Activated CD8-positive, alpha-beta T cell treated with anti-CD3 and anti-CD28 coated beads, Interleukin-2, amount 10 ng/mL, durations not matched to agents 7 days and 5 days (primary cell): ENCODE measurements at regions not wholly inside any gene's neighbourhood (a gene's known extent, or its start where the extent isn't known, plus 50 kb on each side); places are given as distances from the start of the nearest gene placed in this dataset.

Experiments used
- ATAC-seq: fragments of 150-1000 bp; cut with Tn5 transposase; one replicate; pipeline ENCODE4 v1.10.0; 2021; ENCODE audit warnings: moderate library complexity
- CTCF ChIA-PET: fragments of 350-600 bp; sonication (Branson Sonifier 250); formaldehyde crosslinking; loops from one replicate; lab custom pipeline; 2021; ENCODE audit warnings: antibody characterized with exemption; lab: Charles Lee
- POLR2A ChIA-PET: fragments of 350-600 bp; sonication (Branson Sonifier 250); formaldehyde crosslinking; loops from one replicate; lab custom pipeline; 2021; ENCODE audit warnings: antibody characterized with exemption; lab: Charles Lee
- DNase-seq: peaks from one replicate; pipeline ENCODE4 v3.0.0-alpha.2; 2020
- H3K27ac Mint-ChIP-seq: one replicate; pipeline ENCODE4 v1.8.0; 2021; ENCODE audit warnings: mild to moderate bottlenecking, mixed read lengths
- H3K27me3 Mint-ChIP-seq: one replicate; pipeline ENCODE4 v1.8.0; 2021; ENCODE audit warnings: low read depth, mixed read lengths
- H3K36me3 Mint-ChIP-seq: one replicate; pipeline ENCODE4 v1.8.0; 2021; ENCODE audit warnings: low read depth, mixed read lengths
- H3K4me1 Mint-ChIP-seq: one replicate; pipeline ENCODE4 v1.8.0; 2021; ENCODE audit warnings: low read depth, mixed read lengths
- H3K4me3 Mint-ChIP-seq: one replicate; pipeline ENCODE4 v1.8.0; 2021; ENCODE audit warnings: mild to moderate bottlenecking, mixed read lengths
- H3K9me3 Mint-ChIP-seq: one replicate; pipeline ENCODE4 v1.8.0; 2022; ENCODE audit warnings: mixed read lengths; ENCODE audit not compliant: insufficient read depth

- no peaks in the 10 kb centered on the region for H3K36me3 Mint-ChIP-seq
- no peaks in the 10 kb centered on the region for H3K9me3 Mint-ChIP-seq
- DNase-seq (no peak), ATAC-seq (no peak)
- CTCF ChIA-PET: no interaction called here
- POLR2A ChIA-PET: no interaction called here
- no peaks in the 10 kb centered on the region for H3K27me3 Mint-ChIP-seq
- H3K4me3 Mint-ChIP-seq: no peak overlapping the region
- H3K27ac Mint-ChIP-seq: no peak overlapping the region
- H3K4me1 Mint-ChIP-seq: no peaks in the 10 kb centered on the region
These were observed 102.1 kb upstream of the ASTN2 start for GRCh38 chr9:117516676-117517632.

- CTCF ChIA-PET: interaction anchor here (0.9 kb wide), 1 partner anchor 25 kb away, joined by 3 read pairs; no protein-coding TSS in a partner anchor
- no peaks in the 10 kb centered on the region for H3K27me3 Mint-ChIP-seq
- ATAC-seq: no peak
These were observed 97.1 kb upstream of the ASTN2 start for GRCh38 chr9:117511852-117512481.

GRCh38 chr9:117496307-117496706, 81.5 kb upstream of the ASTN2 start:
- H3K4me3 Mint-ChIP-seq: no peak overlapping the region
- no peaks in the 10 kb centered on the region for H3K36me3 Mint-ChIP-seq
- H3K27me3 Mint-ChIP-seq: no peaks in the 10 kb centered on the region
- H3K9me3 Mint-ChIP-seq: no peaks in the 10 kb centered on the region
- H3K4me1 Mint-ChIP-seq: no peaks in the 10 kb centered on the region
- CTCF ChIA-PET: no interaction called here
- ATAC-seq: no peak
- POLR2A ChIA-PET: no interaction called here
- no peak for DNase-seq
- no peak overlapping the region for H3K27ac Mint-ChIP-seq

More at GRCh38 chr9:117511852-117512481, 97.1 kb upstream of the ASTN2 start:
- H3K9me3 Mint-ChIP-seq: no peaks in the 10 kb centered on the region
- H3K4me3 Mint-ChIP-seq: no peak overlapping the region
- H3K36me3 Mint-ChIP-seq: no peaks in the 10 kb centered on the region
- no peaks in the 10 kb centered on the region for H3K4me1 Mint-ChIP-seq
- POLR2A ChIA-PET: no interaction called here
- no peak for DNase-seq
- H3K27ac Mint-ChIP-seq: no peak overlapping the region

- no peak for DNase-seq
- Mint-ChIP-seq H3K27ac (no peak overlapping the region), H3K9me3 (no peaks in the 10 kb centered on the region), H3K4me3 (no peak overlapping the region), H3K27me3 (no peaks in the 10 kb centered on the region), H3K4me1 (no peaks in the 10 kb centered on the region), H3K36me3 (no peaks in the 10 kb centered on the region)
- CTCF ChIA-PET: no interaction called here
- POLR2A ChIA-PET: no interaction called here
- ATAC-seq: no peak
These were observed 79.7 kb upstream of the ASTN2 start for GRCh38 chr9:117494401-117495090.

- ATAC-seq: no peak
- Mint-ChIP-seq H3K27ac (no peak overlapping the region), H3K4me1 (no peaks in the 10 kb centered on the region), H3K27me3 (no peaks in the 10 kb centered on the region), H3K4me3 (no peak overlapping the region), H3K9me3 (no peaks in the 10 kb centered on the region), H3K36me3 (no peaks in the 10 kb centered on the region)
- CTCF ChIA-PET: no interaction called here
- no peak for DNase-seq
- POLR2A ChIA-PET: no interaction called here
These were observed 77.6 kb upstream of the ASTN2 start for GRCh38 chr9:117492476-117492875.

GRCh38 chr9:117491491-117491890, 76.6 kb upstream of the ASTN2 start:
- Mint-ChIP-seq H3K27me3 (no peaks in the 10 kb centered on the region), H3K9me3 (no peaks in the 10 kb centered on the region), H3K27ac (no peak overlapping the region), H3K4me3 (no peak overlapping the region), H3K36me3 (no peaks in the 10 kb centered on the region), H3K4me1 (no peaks in the 10 kb centered on the region)
- ChIA-PET POLR2A (no interaction called here), CTCF (no interaction called here)
- DNase-seq (no peak), ATAC-seq (no peak)

GRCh38 chr9:117490199-117490598, 75.3 kb upstream of the ASTN2 start:
- Mint-ChIP-seq H3K27ac (no peak overlapping the region), H3K36me3 (no peaks in the 10 kb centered on the region), H3K4me3 (no peak overlapping the region), H3K27me3 (no peaks in the 10 kb centered on the region), H3K4me1 (no peaks in the 10 kb centered on the region), H3K9me3 (no peaks in the 10 kb centered on the region)
- DNase-seq (no peak), ATAC-seq (no peak)
- CTCF ChIA-PET: no interaction called here
- POLR2A ChIA-PET: no interaction called here

GRCh38 chr9:117488659-117489058, 73.8 kb upstream of the ASTN2 start:
- ChIA-PET POLR2A (no interaction called here), CTCF (interaction anchor here (1.6 kb wide), 1 partner anchor 69 kb away, joined by 3 read pairs; no protein-coding TSS in a partner anchor)
- H3K9me3 Mint-ChIP-seq: no peaks in the 10 kb centered on the region
- no peak for ATAC-seq
- H3K27me3 Mint-ChIP-seq: no peaks in the 10 kb centered on the region
- no peak for DNase-seq
- no peaks in the 10 kb centered on the region for H3K4me1 Mint-ChIP-seq
- H3K27ac Mint-ChIP-seq: no peak overlapping the region
- H3K4me3 Mint-ChIP-seq: no peak overlapping the region
- H3K36me3 Mint-ChIP-seq: no peaks in the 10 kb centered on the region

- H3K27ac Mint-ChIP-seq: no peak overlapping the region
- ATAC-seq: peak; percentile 89
- no peaks in the 10 kb centered on the region for H3K36me3 Mint-ChIP-seq
- H3K27me3 Mint-ChIP-seq: no peaks in the 10 kb centered on the region
- H3K4me1 Mint-ChIP-seq: no peaks in the 10 kb centered on the region
- ChIA-PET POLR2A (no interaction called here), CTCF (interaction anchor here (0.6 to 1.7 kb wide), 14 partner anchors 10 to 159 kb away, joined by 3 to 8 read pairs (median 3); no protein-coding TSS in a partner anchor)
- no peaks in the 10 kb centered on the region for H3K9me3 Mint-ChIP-seq
- H3K4me3 Mint-ChIP-seq: no peak overlapping the region
- DNase-seq: peak; percentile 57
These were observed 72.8 kb upstream of the ASTN2 start for GRCh38 chr9:117487555-117488175.

GRCh38 chr9:117486426-117486825, 71.6 kb upstream of the ASTN2 start:
- no peaks in the 10 kb centered on the region for H3K9me3 Mint-ChIP-seq
- no peaks in the 10 kb centered on the region for H3K4me1 Mint-ChIP-seq
- POLR2A ChIA-PET: no interaction called here
- no peak overlapping the region for H3K4me3 Mint-ChIP-seq
- H3K36me3 Mint-ChIP-seq: no peaks in the 10 kb centered on the region
- no peak overlapping the region for H3K27ac Mint-ChIP-seq
- DNase-seq (no peak), ATAC-seq (no peak)
- CTCF ChIA-PET: interaction anchor here (1.0 kb wide), 1 partner anchor 63 kb away, joined by 3 read pairs; no protein-coding TSS in a partner anchor
- no peaks in the 10 kb centered on the region for H3K27me3 Mint-ChIP-seq

- H3K9me3 Mint-ChIP-seq: no peaks in the 10 kb centered on the region
- CTCF ChIA-PET: no interaction called here
- H3K27me3 Mint-ChIP-seq: no peaks in the 10 kb centered on the region
- H3K4me3 Mint-ChIP-seq: no peak overlapping the region
- POLR2A ChIA-PET: interaction anchor here (0.7 kb wide), 1 partner anchor 199 kb away, joined by 3 read pairs; no protein-coding TSS in a partner anchor
- no peaks in the 10 kb centered on the region for H3K4me1 Mint-ChIP-seq
- no peak overlapping the region for H3K27ac Mint-ChIP-seq
- no peaks in the 10 kb centered on the region for H3K36me3 Mint-ChIP-seq
- no peak for DNase-seq
- ATAC-seq: no peak
These were observed 70.3 kb upstream of the ASTN2 start for GRCh38 chr9:117485176-117485575.
